DOHH2 (cell line): ENCODE measurements at regions not wholly inside any gene's neighbourhood (a gene's known extent, or its start where the extent isn't known, plus 50 kb on each side); places are given as distances from the start of the nearest gene placed in this dataset.

Source experiments
- CTCF ChIP-seq: fragments of 200-600 bp; sonication (generic); IDR thresholded peaks from one replicate; pipeline ENCODE4 v1.5.1; 2014; ENCODE audit warnings: antibody characterized with exemption, mild to moderate bottlenecking, low read depth, low read length; ENCODE audit not compliant: poor library complexity, severe bottlenecking
- EZH2phosphoT487 ChIP-seq: fragments of 200-600 bp; sonication (generic); IDR thresholded peaks from 2 replicates; pipeline ENCODE4 v1.6.1; 2017; ENCODE audit warnings: borderline replicate concordance, mild to moderate bottlenecking, antibody characterized with exemption, low read length, moderate library complexity, mixed read lengths

- TF ChIP-seq CTCF (no peak), EZH2phosphoT487 (no peak)
Measured at GRCh38 chr10:24041834-24042233, 167.1 kb upstream of the KIAA1217 start.
